ENCODE measurements at regions not wholly inside any gene's neighbourhood (a gene's known extent, or its start where the extent isn't known, plus 50 kb on each side); places are given as distances from the start of the nearest gene placed in this dataset.

GRCh38 chr5:96573513-96573894 is 88.7 kb upstream of the CAST start:
- no peaks in the 10 kb centered on the region for H3K36me3 Mint-ChIP-seq
- ChIA-PET CTCF (no interaction called here), POLR2A (no interaction called here)
- no peak for DNase-seq
- no peak overlapping the region for H3K27ac Mint-ChIP-seq
- H3K9me3 Mint-ChIP-seq: no peaks in the 10 kb centered on the region
- H3K27me3 Mint-ChIP-seq: no peaks in the 10 kb centered on the region
- H3K4me1 Mint-ChIP-seq (ENCODE audit: low read depth): no peaks in the 10 kb centered on the region
- no peak overlapping the region for H3K4me3 Mint-ChIP-seq
- intact Hi-C loops (cut with micrococcal nuclease): no loop called here

- no peak for DNase-seq
- intact Hi-C loops (cut with micrococcal nuclease): no loop called here
- no peaks in the 10 kb centered on the region for H3K4me1 Mint-ChIP-seq (ENCODE audit: low read depth)
- no peak overlapping the region for H3K4me3 Mint-ChIP-seq
- ChIA-PET POLR2A (no interaction called here), CTCF (interaction anchor here (0.6 kb wide), 1 partner anchor 237 kb away, joined by 3 read pairs; no protein-coding TSS in a partner anchor)
- H3K27ac Mint-ChIP-seq: no peak overlapping the region
- no peaks in the 10 kb centered on the region for H3K27me3 Mint-ChIP-seq
- H3K9me3 Mint-ChIP-seq: no peaks in the 10 kb centered on the region
- H3K36me3 Mint-ChIP-seq: no peaks in the 10 kb centered on the region
These were observed 85.3 kb upstream of the CAST start for GRCh38 chr5:96576876-96577275.

GRCh38 chr5:96577909-96578308 is 84.3 kb upstream of the CAST start:
- DNase-seq: no peak
- Mint-ChIP-seq H3K9me3 (no peaks in the 10 kb centered on the region), H3K36me3 (no peaks in the 10 kb centered on the region), H3K27ac (no peak overlapping the region), H3K4me3 (no peak overlapping the region), H3K4me1 (ENCODE audit: low read depth) (no peaks in the 10 kb centered on the region), H3K27me3 (peaks cover 2% of the 10 kb centered on the region)
- intact Hi-C loops (cut with micrococcal nuclease): no loop called here
- ChIA-PET POLR2A (no interaction called here), CTCF (no interaction called here)

GRCh38 chr5:96579711-96580110 is 82.5 kb upstream of the CAST start:
- Mint-ChIP-seq H3K4me3 (no peak overlapping the region), H3K4me1 (ENCODE audit: low read depth) (peaks cover 4% of the 10 kb centered on the region), H3K9me3 (no peaks in the 10 kb centered on the region), H3K36me3 (no peaks in the 10 kb centered on the region), H3K27ac (no peak overlapping the region), H3K27me3 (peaks cover 13% of the 10 kb centered on the region)
- POLR2A ChIA-PET: no interaction called here
- DNase-seq: no peak
- intact Hi-C loops (cut with micrococcal nuclease): no loop called here
- CTCF ChIA-PET: interaction anchor here (1.8 kb wide), 1 partner anchor 22 kb away, joined by 7 read pairs; no protein-coding TSS in a partner anchor

- DNase-seq: no peak
- POLR2A ChIA-PET: no interaction called here
- H3K4me1 Mint-ChIP-seq (ENCODE audit: low read depth): peaks cover 8% of the 10 kb centered on the region
- intact Hi-C loops (cut with micrococcal nuclease): no loop called here
- no peak overlapping the region for H3K27ac Mint-ChIP-seq
- H3K9me3 Mint-ChIP-seq: no peaks in the 10 kb centered on the region
- CTCF ChIA-PET: no interaction called here
- H3K36me3 Mint-ChIP-seq: no peaks in the 10 kb centered on the region
- H3K4me3 Mint-ChIP-seq: no peak overlapping the region
- peaks cover 15% of the 10 kb centered on the region for H3K27me3 Mint-ChIP-seq
These were observed 79.8 kb upstream of the CAST start for GRCh38 chr5:96582343-96582742.

GRCh38 chr5:96584712-96585111 is 77.5 kb upstream of the CAST start:
- H3K36me3 Mint-ChIP-seq: no peaks in the 10 kb centered on the region
- H3K4me1 Mint-ChIP-seq (ENCODE audit: low read depth): peaks cover 8% of the 10 kb centered on the region
- CTCF ChIA-PET: interaction anchor here (3.0 to 3.3 kb wide), 2 partner anchors 11 to 16 kb away, joined by 16 to 19 read pairs; no protein-coding TSS in a partner anchor
- DNase-seq: no peak
- no peaks in the 10 kb centered on the region for H3K9me3 Mint-ChIP-seq
- no peak overlapping the region for H3K4me3 Mint-ChIP-seq
- POLR2A ChIA-PET: no interaction called here
- no peak overlapping the region for H3K27ac Mint-ChIP-seq
- intact Hi-C loops (cut with micrococcal nuclease): no loop called here
- peaks cover 19% of the 10 kb centered on the region for H3K27me3 Mint-ChIP-seq

GRCh38 chr5:96588539-96588938 is 73.6 kb upstream of the CAST start:
- Mint-ChIP-seq H3K36me3 (no peaks in the 10 kb centered on the region), H3K4me3 (no peak overlapping the region), H3K27me3 (peaks cover 19% of the 10 kb centered on the region), H3K27ac (no peak overlapping the region), H3K4me1 (ENCODE audit: low read depth) (peaks cover 8% of the 10 kb centered on the region), H3K9me3 (no peaks in the 10 kb centered on the region)
- ChIA-PET POLR2A (no interaction called here), CTCF (interaction anchor here (1.5 kb wide), 2 partner anchors 13 to 252 kb away, joined by 3 to 5 read pairs; no protein-coding TSS in a partner anchor)
- intact Hi-C loops (cut with micrococcal nuclease): no loop called here
- DNase-seq: no peak

GRCh38 chr5:96590796-96591195 is 71.4 kb upstream of the CAST start:
- ChIA-PET POLR2A (no interaction called here), CTCF (interaction anchor here (3.2 kb wide), 1 partner anchor 10 kb away, joined by 19 read pairs; no protein-coding TSS in a partner anchor)
- Mint-ChIP-seq H3K36me3 (no peaks in the 10 kb centered on the region), H3K4me1 (ENCODE audit: low read depth) (no peaks in the 10 kb centered on the region), H3K27me3 (peaks cover 7% of the 10 kb centered on the region), H3K27ac (no peak overlapping the region), H3K4me3 (no peak overlapping the region), H3K9me3 (no peaks in the 10 kb centered on the region)
- DNase-seq: no peak
- intact Hi-C loops (cut with micrococcal nuclease): no loop called here

GRCh38 chr5:96595300-96596090 is 66.7 kb upstream of the CAST start:
- Mint-ChIP-seq H3K4me3 (no peak overlapping the region), H3K27ac (no peak overlapping the region), H3K9me3 (no peaks in the 10 kb centered on the region), H3K27me3 (peaks cover 3% of the 10 kb centered on the region), H3K36me3 (no peaks in the 10 kb centered on the region), H3K4me1 (ENCODE audit: low read depth) (peaks cover 13% of the 10 kb centered on the region)
- DNase-seq: no peak
- intact Hi-C loops (cut with micrococcal nuclease): loop anchor here (5.0 kb wide), 1 partner anchor 58 kb away; no protein-coding TSS in a partner anchor
- CTCF ChIA-PET: interaction anchor here (0.7 to 3.6 kb wide), 13 partner anchors 10 to 742 kb away, joined by 3 to 28 read pairs (median 3); no protein-coding TSS in a partner anchor
- POLR2A ChIA-PET: no interaction called here

- POLR2A ChIA-PET: no interaction called here
- H3K4me3 Mint-ChIP-seq: no peak overlapping the region
- H3K4me1 Mint-ChIP-seq (ENCODE audit: low read depth): peaks cover 13% of the 10 kb centered on the region
- CTCF ChIA-PET: interaction anchor here (0.5 to 8.2 kb wide), 7 partner anchors 10 to 584 kb away, joined by 3 to 130 read pairs (median 6); no protein-coding TSS in a partner anchor
- intact Hi-C loops (cut with micrococcal nuclease): loop anchor here (5.0 kb wide), 1 partner anchor 60 kb away; no protein-coding TSS in a partner anchor
- no peak overlapping the region for H3K27ac Mint-ChIP-seq
- DNase-seq: peak; percentile 35
- peaks cover 5% of the 10 kb centered on the region for H3K27me3 Mint-ChIP-seq
- no peaks in the 10 kb centered on the region for H3K36me3 Mint-ChIP-seq
- H3K9me3 Mint-ChIP-seq: no peaks in the 10 kb centered on the region
These were observed 64.6 kb upstream of the CAST start for GRCh38 chr5:96597438-96598020.

- ChIA-PET CTCF (interaction anchor here (0.6 to 8.2 kb wide), 31 partner anchors 8 to 744 kb away, joined by 3 to 130 read pairs (median 4); no protein-coding TSS in a partner anchor), POLR2A (interaction anchor here (0.8 kb wide), 1 partner anchor 255 kb away, joined by 3 read pairs; no protein-coding TSS in a partner anchor)
- H3K36me3 Mint-ChIP-seq: no peaks in the 10 kb centered on the region
- no peak for DNase-seq
- intact Hi-C loops (cut with micrococcal nuclease): loop anchor here (1.0 to 5.0 kb wide), 3 partner anchors 169 to 743 kb away; partner anchors contain the start of gene PCSK1
- no peak overlapping the region for H3K4me3 Mint-ChIP-seq
- H3K4me1 Mint-ChIP-seq (ENCODE audit: low read depth): peaks cover 13% of the 10 kb centered on the region
- H3K27me3 Mint-ChIP-seq: peaks cover 2% of the 10 kb centered on the region
- H3K27ac Mint-ChIP-seq: no peak overlapping the region
- H3K9me3 Mint-ChIP-seq: no peaks in the 10 kb centered on the region
These were observed 61.0 kb upstream of the CAST start for GRCh38 chr5:96601200-96601599.

GRCh38 chr5:96601715-96602244 is 60.4 kb upstream of the CAST start:
- ChIA-PET CTCF (interaction anchor here (0.6 to 8.2 kb wide), 36 partner anchors 8 to 748 kb away, joined by 3 to 130 read pairs (median 4); no protein-coding TSS in a partner anchor), POLR2A (interaction anchor here (0.8 kb wide), 1 partner anchor 256 kb away, joined by 3 read pairs; no protein-coding TSS in a partner anchor)
- Mint-ChIP-seq H3K4me3 (no peak overlapping the region), H3K4me1 (ENCODE audit: low read depth) (peaks cover 13% of the 10 kb centered on the region), H3K36me3 (no peaks in the 10 kb centered on the region), H3K27me3 (peaks cover 2% of the 10 kb centered on the region), H3K9me3 (no peaks in the 10 kb centered on the region), H3K27ac (no peak overlapping the region)
- intact Hi-C loops (cut with micrococcal nuclease): loop anchor here (1.0 to 5.0 kb wide), 3 partner anchors 169 to 743 kb away; partner anchors contain the start of gene PCSK1
- peak; percentile 43 for DNase-seq
